GM19193 (cell line): ENCODE measurements at regions not wholly inside any gene's neighbourhood (a gene's known extent, or its start where the extent isn't known, plus 50 kb on each side); places are given as distances from the start of the nearest gene placed in this dataset.

Experiments used
- POLR2A ChIP-seq: IDR thresholded peaks from 4 replicates; pipeline ENCODE4 v1.6.1; 2011; ENCODE audit not compliant: insufficient read depth, insufficient read length; ENCODE audit errors: extremely low read depth

- TF ChIP-seq POLR2A, result no peak
Measured at GRCh38 chr2:145728511-145728910, 1208.6 kb upstream of the ZEB2 start.

DNA sequence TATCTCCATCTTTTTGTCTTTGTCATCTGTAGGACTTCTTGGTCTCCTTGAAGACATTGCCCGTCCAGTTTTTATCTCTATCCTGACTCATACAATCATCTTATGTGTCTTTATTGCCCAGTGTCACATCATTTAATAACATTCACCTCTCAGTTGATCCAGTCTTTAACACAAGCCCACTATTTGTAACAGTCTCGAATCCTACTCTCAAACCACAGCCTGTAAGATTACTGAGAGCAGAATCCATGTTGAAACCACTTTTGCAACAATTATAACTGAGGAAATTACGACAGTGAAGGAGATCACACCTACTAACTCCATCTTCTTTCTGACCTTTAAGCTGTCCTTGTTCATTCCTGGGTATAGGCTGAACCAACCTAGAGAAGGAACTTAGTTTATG is 1206.0 kb upstream of the ZEB2 start:
- no peak for TF ChIP-seq POLR2A

DNA sequence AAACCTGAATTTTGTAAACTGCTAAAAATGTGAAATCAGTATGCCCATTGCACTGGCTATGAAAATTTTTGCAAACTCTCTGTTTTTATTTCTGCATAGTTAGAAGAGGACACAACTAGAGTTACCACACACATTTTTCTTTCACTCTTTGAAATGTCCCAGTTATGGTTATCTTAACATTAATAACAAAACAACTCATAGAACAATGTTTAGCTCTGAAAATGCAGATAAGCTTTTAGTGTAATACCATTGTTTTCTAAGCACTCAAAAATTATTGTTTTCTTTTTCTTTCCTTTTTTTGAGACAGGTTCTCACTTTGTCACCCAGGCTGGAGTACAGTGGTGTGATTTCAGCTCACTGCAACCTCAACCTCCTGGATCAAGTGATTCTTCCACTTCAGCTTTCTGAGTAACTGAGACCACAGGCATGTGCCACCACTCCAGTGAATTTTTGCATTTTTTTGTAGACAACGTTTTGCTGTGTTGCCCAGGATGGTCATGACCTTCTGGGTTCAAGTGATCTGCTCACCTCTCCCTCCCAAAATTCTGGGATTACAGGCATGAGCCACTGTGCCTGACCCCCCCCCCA is 1204.5 kb upstream of the ZEB2 start:
- TF ChIP-seq POLR2A, result no peak

GRCh38 chr2:145723872-145724271 is 1204.0 kb upstream of the ZEB2 start:
- no peak for TF ChIP-seq POLR2A

DNA sequence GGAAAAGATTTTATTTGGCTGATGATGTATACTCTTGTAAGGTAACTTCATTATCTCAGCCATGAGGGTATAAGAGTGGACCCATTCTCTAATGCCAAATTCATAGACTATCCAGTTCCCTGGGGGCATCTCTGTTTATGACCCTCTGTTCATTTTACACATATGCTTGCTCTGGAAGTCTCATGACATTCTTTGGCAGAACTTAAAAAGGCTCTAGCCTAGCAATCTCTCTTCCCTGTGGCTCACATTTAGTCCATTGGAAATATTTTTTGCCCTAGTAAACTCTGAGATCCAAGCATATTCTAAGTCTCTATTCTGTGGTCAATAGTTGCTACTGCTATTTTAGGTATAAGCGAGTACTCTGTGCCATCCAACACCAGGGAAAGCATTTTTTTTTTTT is 1201.8 kb upstream of the ZEB2 start:
- TF ChIP-seq POLR2A, result no peak

DNA sequence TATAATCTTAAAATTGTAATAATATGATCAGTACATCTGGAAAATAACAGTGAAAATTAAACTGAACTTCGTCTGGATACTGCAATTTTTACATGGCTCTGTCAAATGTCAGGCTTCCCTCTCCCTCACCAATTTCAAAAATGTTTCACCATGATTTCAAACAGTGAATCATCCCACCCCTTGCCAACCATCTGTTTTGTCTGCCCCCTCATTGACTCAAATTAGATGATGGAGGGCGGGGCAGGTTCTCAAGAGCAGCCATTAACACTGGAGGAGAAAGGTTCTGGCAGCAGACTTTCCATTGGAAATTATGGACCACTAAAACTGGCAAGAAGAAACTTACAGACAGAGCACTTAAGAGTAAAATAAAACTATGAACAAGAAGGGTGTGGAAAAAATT is 1195.7 kb upstream of the ZEB2 start:
- no peak for TF ChIP-seq POLR2A

DNA sequence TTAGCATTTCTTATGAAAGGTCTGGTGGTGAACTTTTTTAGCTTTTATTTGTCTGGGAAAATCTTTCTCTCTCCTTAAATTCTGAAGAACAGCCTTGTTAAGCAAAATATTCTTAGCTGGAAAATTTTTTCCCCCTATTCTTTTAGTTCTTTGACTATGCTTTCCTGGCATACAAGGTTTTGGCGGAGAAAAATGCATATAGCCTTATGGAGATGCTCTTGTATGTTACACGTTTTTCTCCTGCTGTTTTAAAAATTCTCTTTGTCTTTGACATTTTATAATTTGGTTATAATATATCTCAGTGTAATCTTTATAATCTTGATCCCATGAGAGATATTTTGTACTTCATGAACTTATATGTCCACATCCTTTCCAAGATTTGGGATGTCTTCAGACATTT is 1190.4 kb upstream of the ZEB2 start:
- TF ChIP-seq POLR2A, result no peak

GRCh38 chr2:145702305-145702704 is 1182.4 kb upstream of the ZEB2 start:
- no peak for TF ChIP-seq POLR2A

GRCh38 chr2:145692971-145693478 is 1173.1 kb upstream of the ZEB2 start:
- no peak for TF ChIP-seq POLR2A

GRCh38 chr2:145691659-145692058 is 1171.7 kb upstream of the ZEB2 start:
- no peak for TF ChIP-seq POLR2A

GRCh38 chr2:145690183-145690778 is 1170.4 kb upstream of the ZEB2 start:
- no peak for TF ChIP-seq POLR2A

DNA sequence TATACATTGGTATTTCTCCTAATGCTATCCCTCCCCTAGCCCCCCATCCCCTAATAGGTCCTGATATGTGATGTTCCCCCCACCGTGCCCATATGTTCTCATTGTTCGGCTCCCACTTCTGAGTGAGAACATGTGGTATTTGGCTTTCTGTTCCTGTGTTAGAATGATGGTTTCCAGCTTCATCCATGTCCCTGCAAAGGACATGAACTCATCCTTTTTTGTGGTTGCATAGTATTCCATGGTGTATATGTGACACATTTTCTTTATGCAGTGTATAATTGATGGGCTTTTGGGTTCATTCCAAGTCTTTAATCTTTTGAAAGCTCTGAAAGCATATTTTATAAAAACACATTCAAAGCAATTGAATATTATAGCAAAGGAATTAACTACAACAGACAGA is 1169.4 kb upstream of the ZEB2 start:
- no peak for TF ChIP-seq POLR2A

DNA sequence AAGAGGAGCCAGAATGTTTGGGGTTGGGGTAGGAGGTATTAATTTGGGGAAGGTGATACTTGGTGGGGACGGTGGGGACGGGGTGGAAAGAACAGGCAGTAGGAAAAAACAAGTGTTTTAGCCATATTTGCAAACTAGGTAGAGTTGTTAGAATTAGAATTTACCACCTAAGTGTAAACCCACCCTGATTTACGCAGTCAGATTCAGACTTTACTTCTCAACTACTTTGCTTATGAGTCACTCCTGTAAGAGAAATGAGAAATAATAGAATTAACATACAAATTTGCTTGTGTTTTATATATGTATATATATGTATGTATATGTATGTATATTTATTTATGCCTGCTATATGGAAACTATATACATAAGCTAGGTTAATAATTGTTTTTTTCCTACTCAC is 1168.2 kb upstream of the ZEB2 start:
- no peak for TF ChIP-seq POLR2A

DNA sequence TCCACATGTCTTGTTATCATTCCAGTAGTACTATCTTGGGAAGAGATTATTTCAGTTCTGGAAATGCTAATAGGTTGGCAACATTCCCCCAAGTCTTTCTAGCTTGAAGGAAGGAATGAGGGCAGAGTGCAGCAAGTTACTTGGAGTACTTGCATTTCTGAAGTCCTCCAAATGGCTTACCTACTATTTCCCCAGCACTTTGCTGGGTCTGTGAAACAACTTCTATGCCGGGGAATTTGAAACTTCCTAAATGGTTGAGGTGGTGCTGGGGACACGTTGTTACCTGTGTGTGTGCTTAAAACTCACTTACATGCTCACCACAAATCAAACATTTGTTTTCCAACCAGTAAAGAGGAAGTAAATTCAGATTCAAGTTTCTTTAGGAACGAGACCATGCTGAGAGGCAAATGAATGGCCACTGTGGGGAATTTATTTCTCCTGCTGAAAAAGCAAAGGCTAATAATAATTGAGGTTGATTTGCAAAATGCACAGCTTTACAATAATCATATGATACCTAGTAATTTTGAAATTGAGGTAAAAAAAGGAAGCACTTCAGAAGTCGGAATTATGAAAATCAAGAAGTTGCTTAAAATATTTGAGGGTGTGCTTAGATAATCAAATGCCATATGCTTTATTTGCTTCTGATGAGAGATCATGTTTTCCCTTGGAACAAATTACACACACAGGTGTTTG is 1167.7 kb upstream of the ZEB2 start:
- TF ChIP-seq POLR2A, result no peak

DNA sequence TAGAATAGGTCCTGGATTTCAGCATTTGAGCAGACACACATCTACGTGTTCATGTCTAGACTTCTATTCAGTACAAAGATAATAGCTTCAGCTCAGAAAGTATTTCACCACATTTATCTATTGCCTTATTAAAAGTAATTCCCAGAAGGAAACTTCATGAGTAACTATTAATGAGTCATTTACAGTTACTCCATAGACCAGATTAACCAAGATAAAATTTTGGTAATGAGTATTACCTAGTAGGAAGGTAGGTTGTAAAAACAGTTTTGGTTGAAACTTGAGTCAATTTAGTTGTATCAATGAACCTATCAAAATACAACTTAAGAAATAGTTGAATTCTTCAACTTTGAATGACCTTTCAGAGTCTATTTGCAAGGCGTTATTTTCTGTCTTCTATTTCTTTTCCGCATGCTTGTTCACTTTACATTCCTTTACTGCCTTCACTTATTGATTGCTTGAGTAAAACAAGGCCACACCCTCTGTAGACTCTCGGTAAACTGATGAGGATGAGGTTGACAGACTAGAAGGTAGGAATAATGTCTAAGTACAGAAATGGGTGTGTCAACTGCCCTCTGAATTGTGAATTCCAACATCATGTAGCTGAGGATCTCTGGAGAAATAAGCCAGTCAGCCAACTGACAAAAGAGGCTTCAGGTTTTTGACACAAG is 1165.6 kb upstream of the ZEB2 start:
- TF ChIP-seq POLR2A, result no peak
